D721Med (cell line): ENCODE measurements at regions not wholly inside any gene's neighbourhood (a gene's known extent, or its start where the extent isn't known, plus 50 kb on each side); places are given as distances from the start of the nearest gene placed in this dataset.

Source experiments
- DNase-seq: peaks from one replicate; pipeline ENCODE4 v3.0.0; 2011; ENCODE audit warnings: low spot score; ENCODE audit not compliant: insufficient read length
- FAIRE-seq: peaks from 2 replicates; lab custom pipeline; 2011; peaks lifted over from hg19 to GRCh38; lab: Jason Lieb, UNC
- CTCF ChIP-seq: IDR thresholded peaks from 2 replicates; pipeline ENCODE4 v1.5.1; 2012; ENCODE audit warnings: mild to moderate bottlenecking, control low read depth; ENCODE audit not compliant: insufficient read depth; ENCODE audit errors: missing control alignments

GRCh38 chr3:105022813-105023212 lies 343.9 kb upstream of the ALCAM start:
- no peak for TF ChIP-seq CTCF
- DNase-seq (no peak), FAIRE-seq (no peak)

DNA sequence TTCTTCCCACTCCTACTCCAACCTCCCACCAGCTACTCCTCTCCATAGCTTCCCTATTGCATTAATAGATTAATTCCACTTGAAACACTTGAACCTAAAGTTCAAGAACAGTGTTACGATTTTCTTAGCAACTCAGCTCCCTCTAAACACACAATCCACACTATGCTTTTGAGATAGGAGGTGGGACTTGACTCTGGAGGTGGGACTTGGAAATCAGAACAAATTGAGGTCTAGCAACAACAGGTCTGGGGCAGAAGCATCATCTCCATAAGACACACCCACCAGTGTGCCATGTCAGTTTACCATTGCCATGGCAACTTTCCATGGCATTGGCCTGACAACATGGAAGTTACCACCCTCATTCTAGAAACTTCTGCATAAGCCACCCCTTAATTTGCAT lies 336.5 kb upstream of the ALCAM start:
- no peak for DNase-seq
- no peak for FAIRE-seq
- no peak for TF ChIP-seq CTCF

GRCh38 chr3:105032541-105032940 lies 334.2 kb upstream of the ALCAM start:
- DNase-seq = no peak
- FAIRE-seq = no peak
- no peak for TF ChIP-seq CTCF

DNA sequence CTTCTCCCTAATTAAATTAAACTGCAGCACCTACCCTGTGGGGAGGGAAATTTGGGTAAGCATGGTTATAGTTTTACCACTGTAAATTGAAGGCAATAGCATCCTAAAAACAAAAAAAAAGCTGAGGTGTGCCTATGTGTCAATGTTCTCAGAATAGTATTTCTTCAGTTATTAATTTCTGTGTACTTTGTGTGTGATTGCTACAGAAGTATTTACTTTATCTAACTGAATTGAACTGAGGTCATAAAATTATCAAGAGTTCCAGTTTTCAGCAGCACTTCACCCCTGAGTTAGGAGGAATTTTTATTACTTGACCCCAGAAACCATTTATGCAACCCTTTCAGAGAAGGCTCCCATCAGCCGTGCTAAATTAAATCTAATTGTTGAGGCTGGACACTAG lies 333.6 kb upstream of the ALCAM start:
- no peak for TF ChIP-seq CTCF
- no peak for DNase-seq

DNA sequence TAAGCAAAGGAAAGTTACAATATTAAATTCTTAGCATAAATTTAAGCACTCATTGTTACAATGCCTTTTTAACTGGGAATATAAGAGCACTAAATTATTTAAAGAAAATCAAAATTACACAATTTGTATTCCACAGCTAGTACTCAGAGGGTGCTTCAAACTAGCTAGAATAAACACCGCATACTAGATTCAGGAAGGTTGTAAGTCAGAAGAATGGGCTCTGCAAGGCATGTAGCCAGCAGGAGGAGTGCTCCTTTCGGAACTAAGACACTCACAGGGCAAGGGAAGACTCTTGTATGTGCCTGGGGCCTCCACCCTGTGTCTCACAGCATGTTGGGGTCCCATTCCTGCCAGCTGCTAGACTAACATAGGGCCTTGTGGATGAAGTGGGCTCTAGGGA lies 327.7 kb upstream of the ALCAM start:
- DNase-seq (no peak), FAIRE-seq (no peak)
- no peak for TF ChIP-seq CTCF

More for the DNA sequence above, 333.6 kb upstream of the ALCAM start:
- FAIRE-seq = no peak

- DNase-seq (no peak), FAIRE-seq (no peak)
- no peak for TF ChIP-seq CTCF
These were observed 326.6 kb upstream of the ALCAM start for GRCh38 chr3:105040026-105040622.

DNA sequence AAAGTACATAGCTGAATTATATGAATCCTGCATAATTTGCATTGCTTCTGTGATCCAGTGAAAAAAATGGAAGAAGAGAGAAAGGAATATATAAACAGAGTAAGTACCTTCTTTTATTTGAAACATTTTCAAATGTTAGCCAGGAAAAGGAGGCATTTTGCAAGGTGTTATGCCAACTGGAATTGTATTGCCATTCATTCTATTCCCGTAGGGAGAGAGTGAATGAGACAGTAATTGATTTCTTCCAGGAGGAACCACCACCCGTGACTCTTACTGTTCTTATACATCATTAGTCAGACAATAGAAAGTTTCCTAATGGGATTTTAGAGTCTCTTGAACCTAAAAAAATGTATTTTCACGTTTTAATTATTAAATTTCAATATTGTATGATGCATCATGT lies 324.1 kb upstream of the ALCAM start:
- FAIRE-seq (no peak), DNase-seq (no peak)
- TF ChIP-seq CTCF = no peak
